Endothelial cell of umbilical vein (primary cell): ENCODE measurements at regions not wholly inside any gene's neighbourhood (a gene's known extent, or its start where the extent isn't known, plus 50 kb on each side); places are given as distances from the start of the nearest gene placed in this dataset.
"Not testable (repeated sequence)": the region's sequence is repeated elsewhere in the genome, so short reads cannot be mapped to it uniquely, and the experiment has no call there.

Experiments
- BruUV-seq: library from RNA; stranded (reverse); fragments of 400-500 nt; replicated peaks from 2 replicates; lab custom pipeline; 2021; lab: Mats Ljungman, UMichigan
- CTCF ChIA-PET: fragments of 300-600, 350-600 bp; sonication (Branson Sonifier 250); formaldehyde crosslinking; loops from one replicate; lab custom pipeline; 2021; ENCODE audit warnings: antibody characterized with exemption, inconsistent platforms; lab: Charles Lee
- POLR2A ChIA-PET: fragments of 300-600, 350-600 bp; sonication (Branson Sonifier 250); formaldehyde crosslinking; loops from one replicate; lab custom pipeline; 2021; ENCODE audit warnings: antibody characterized with exemption, inconsistent platforms; lab: Charles Lee
- DNase-seq: peaks from one replicate; pipeline ENCODE4 v3.0.0-alpha.2; 2011; ENCODE audit warnings: low read depth, low spot score
- FAIRE-seq: peaks from 2 replicates; lab custom pipeline; 2011; peaks lifted over from hg19 to GRCh38; lab: Jason Lieb, UNC
- H2AFZ ChIP-seq: 2 replicates; pipeline ENCODE4 v1.6.0; 2012; ENCODE audit warnings: low read depth, low read length, control low read depth, inconsistent platforms
- H3K27ac ChIP-seq: 2 replicates; pipeline ENCODE4 v1.5.1; 2011; ENCODE audit warnings: low read depth, mild to moderate bottlenecking, control low read depth, low read length, moderate library complexity; ENCODE audit not compliant: insufficient read depth
- H3K27me3 ChIP-seq, 2 experiments: 2 replicates each; pipeline versions ENCODE4 v1.6.0 to v1.6.1; 2011; ENCODE audit warnings: low read length in 2 of 2, mixed read lengths in 1 of 2; ENCODE audit not compliant: control insufficient read depth in 2 of 2, insufficient read depth in 2 of 2
- H3K36me3 ChIP-seq, 2 experiments: 2 replicates in 1 of 2; 3 replicates in 1 of 2; pipeline ENCODE4 v1.5.1; 2011; ENCODE audit warnings: low read length in 2 of 2, mild to moderate bottlenecking in 1 of 2, moderate library complexity in 1 of 2; ENCODE audit not compliant: control insufficient read depth in 2 of 2, insufficient read depth in 2 of 2; ENCODE audit errors: extremely low read depth in 1 of 2
- H3K4me1 ChIP-seq: 3 replicates; pipeline ENCODE4 v1.5.1; 2011; ENCODE audit warnings: mild to moderate bottlenecking, low read length; ENCODE audit not compliant: control insufficient read depth, insufficient read depth; ENCODE audit errors: extremely low read depth
- H3K4me2 ChIP-seq: 2 replicates; pipeline ENCODE4 v1.6.1; 2011; ENCODE audit warnings: low read length, control low read depth, mixed read lengths; ENCODE audit not compliant: insufficient read depth
- H3K4me3 ChIP-seq, 3 experiments: fragments of 200-600 bp in 1 of 3; sonication (generic), shearing (Covaris generic) in 1 of 3; replicated peaks in 1 of 3; 2 replicates each; pipeline ENCODE4 v1.5.1; 2011 to 2016; ENCODE audit warnings: control low read depth in 3 of 3, low read length in 3 of 3, mild to moderate bottlenecking in 2 of 3, inconsistent platforms in 1 of 3, low read depth in 1 of 3, moderate library complexity in 1 of 3; ENCODE audit not compliant: insufficient read depth in 1 of 3
- H3K79me2 ChIP-seq: 2 replicates; pipeline ENCODE4 v1.6.0; 2012; ENCODE audit warnings: low read length, inconsistent platforms; ENCODE audit not compliant: control insufficient read depth, insufficient read depth
- H3K9ac ChIP-seq: replicated peaks from 2 replicates; pipeline ENCODE3; 2011; ENCODE audit warnings: low read length, control low read depth; ENCODE audit not compliant: insufficient read depth; ENCODE audit errors: extremely low read depth
- H3K9me1 ChIP-seq: replicated peaks from 3 replicates; pipeline ENCODE4 v1.6.0; 2011; ENCODE audit warnings: mild to moderate bottlenecking, low read length; ENCODE audit not compliant: control insufficient read depth, insufficient read depth; ENCODE audit errors: extremely low read depth
- H3K9me3 ChIP-seq: replicated peaks from 2 replicates; pipeline ENCODE4 v1.5.1; 2012; ENCODE audit warnings: low read length, inconsistent platforms; ENCODE audit not compliant: control insufficient read depth, insufficient read depth
- H4K20me1 ChIP-seq: replicated peaks from 2 replicates; pipeline ENCODE3; 2011; ENCODE audit warnings: mild to moderate bottlenecking, low read length; ENCODE audit not compliant: control insufficient read depth, insufficient read depth; ENCODE audit errors: extremely low read depth
- CTCF ChIP-seq, 2 donors: IDR thresholded peaks; 1 replicate in 1 of 2; 2 replicates in 1 of 2; pipeline ENCODE4 v1.5.1; 2011; ENCODE audit warnings: low read length in 2 of 2, mild to moderate bottlenecking in 2 of 2, moderate library complexity in 2 of 2, control low read depth in 1 of 2, inconsistent platforms in 1 of 2, low read depth in 1 of 2; ENCODE audit not compliant: insufficient read depth in 1 of 2; ENCODE audit errors: extremely low read depth in 1 of 2
- EZH2 ChIP-seq: IDR thresholded peaks from 2 replicates; pipeline ENCODE4 v1.6.1; 2012; ENCODE audit warnings: borderline replicate concordance, low read depth, mild to moderate bottlenecking, moderate library complexity, low read length, inconsistent platforms; ENCODE audit not compliant: severe bottlenecking
- GATA2 ChIP-seq: IDR thresholded peaks from 2 replicates; pipeline ENCODE4 v1.7.0; 2011; ENCODE audit warnings: low read depth, mild to moderate bottlenecking, moderate library complexity, mixed read lengths, low read length; ENCODE audit not compliant: insufficient read length, insufficient read depth
- JUN ChIP-seq: IDR thresholded peaks from 2 replicates; pipeline ENCODE4 v1.6.1; 2011; ENCODE audit warnings: borderline replicate concordance, low read depth; ENCODE audit not compliant: insufficient read length, insufficient read depth
- POLR2A ChIP-seq: IDR thresholded peaks from 2 replicates; pipeline ENCODE4 v1.6.1; 2012; ENCODE audit warnings: low read depth, mild to moderate bottlenecking, control low read depth, low read length
- dilution Hi-C: fragments of 300-500 bp; cut with MboI; formaldehyde crosslinking; loops from one replicate; pipeline ENCODE4 v1.15.0; 2019; ENCODE audit warnings: low sequenced_read_pairs; ENCODE audit not compliant: extremely low pct_ligation_motif_present
- intact Hi-C: fragments of 100-400 bp; cut with micrococcal nuclease; formaldehyde crosslinking; loops from one replicate; pipeline ENCODE4 v1.10.0; 2022
- TF ChIP-seq, protein P1 (sequence below): IDR thresholded peaks from 2 replicates; pipeline ENCODE4 v1.6.1; 2011; ENCODE audit not compliant: insufficient read depth, insufficient read length

- H3K4me3 ChIP-seq, H3K27me3 ChIP-seq, H2AFZ ChIP-seq, BruUV-seq, dilution Hi-C loops, intact Hi-C loops, H3K36me3 ChIP-seq, H4K20me1 ChIP-seq, H3K9ac ChIP-seq, DNase-seq, H3K4me1 ChIP-seq, FAIRE-seq, H3K27ac ChIP-seq, POLR2A ChIA-PET, CTCF ChIA-PET, H3K9me3 ChIP-seq, H3K4me2 ChIP-seq, H3K79me2 ChIP-seq, H3K9me1 ChIP-seq: not testable (repeated sequence)
These were observed 1864.6 kb upstream of the DEFB115 start for GRCh38 chr20:29392853-29393252.

DNA sequence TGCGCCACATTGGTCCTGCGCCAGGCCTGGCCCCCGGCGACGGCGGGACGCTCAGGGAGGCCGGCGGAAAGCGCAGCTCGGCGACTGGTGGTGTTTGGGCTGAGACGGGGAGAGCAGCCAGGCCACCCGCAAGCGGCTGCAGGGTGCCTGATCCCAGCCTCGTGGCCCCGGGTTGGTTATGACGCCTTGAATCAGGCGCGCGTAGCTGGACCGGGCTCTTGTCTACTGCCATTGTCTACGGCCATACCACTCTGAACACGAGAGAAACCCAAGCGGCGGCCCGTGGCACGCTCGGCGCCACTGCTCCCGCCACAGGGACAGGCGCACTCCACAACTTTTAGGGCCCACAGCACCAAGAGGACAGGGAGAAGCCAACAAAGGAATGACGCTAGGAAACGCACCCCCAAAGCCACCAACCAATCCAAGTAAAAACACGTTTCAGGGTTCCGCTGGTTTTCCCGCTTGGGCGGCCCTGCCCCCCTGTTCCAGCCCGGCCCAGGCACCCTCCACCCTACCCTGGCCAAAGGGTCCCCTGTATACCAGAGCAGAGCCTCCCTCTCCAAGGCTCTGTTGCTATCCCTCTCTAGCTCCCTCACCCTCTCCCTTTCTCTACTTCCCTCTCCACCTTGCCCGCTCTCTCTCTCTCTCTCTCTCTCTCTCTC lies 1849.3 kb upstream of the DEFB115 start:
- TF ChIP-seq JUN (no peak), CTCF (IDR thresholded peaks at IDR 0.05; ENCODE audit: extremely low read depth in 1 of 2, insufficient read depth in 1 of 2, low read depth in 1 of 2, low read length in 2 of 2) (no peak), GATA2 (no peak), POLR2A (no peak), EZH2 (no peak)
- TF ChIP-seq, protein P1, sequence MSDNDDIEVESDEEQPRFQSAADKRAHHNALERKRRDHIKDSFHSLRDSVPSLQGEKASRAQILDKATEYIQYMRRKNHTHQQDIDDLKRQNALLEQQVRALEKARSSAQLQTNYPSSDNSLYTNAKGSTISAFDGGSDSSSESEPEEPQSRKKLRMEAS, result no peak
- ChIA-PET CTCF (no interaction called here), POLR2A (no interaction called here)
- Histone ChIP-seq H3K9ac (no peak overlapping the region), H3K27ac (no peak overlapping the region), H3K4me3 (no peak overlapping the region), H3K4me2 (no peak overlapping the region), H3K27me3 (no peaks in the 10 kb centered on the region), H3K36me3 (no peaks in the 10 kb centered on the region), H4K20me1 (no peaks in the 10 kb centered on the region), H3K79me2 (no peaks in the 10 kb centered on the region), H3K4me1 (no peaks in the 10 kb centered on the region), H3K9me3 (peaks cover 15% of the 10 kb centered on the region), H2AFZ (no peak overlapping the region), H3K9me1 (no peaks in the 10 kb centered on the region)
- dilution Hi-C loops (no loop called here), intact Hi-C loops (no loop called here)
- DNase-seq (no peak), FAIRE-seq (no peak)
- BruUV-seq, result no TSS peak

- H3K4me2 ChIP-seq, H2AFZ ChIP-seq, H3K4me1 ChIP-seq, BruUV-seq, H4K20me1 ChIP-seq, POLR2A ChIA-PET, H3K79me2 ChIP-seq, intact Hi-C loops, CTCF ChIA-PET, H3K9me1 ChIP-seq, H3K4me3 ChIP-seq, dilution Hi-C loops, H3K27ac ChIP-seq, H3K36me3 ChIP-seq, H3K27me3 ChIP-seq, H3K9ac ChIP-seq, FAIRE-seq: not testable (repeated sequence)
- DNase-seq, result peak; percentile 25
- peaks cover 15% of the 10 kb centered on the region for H3K9me3 ChIP-seq
These were observed 1848.8 kb upstream of the DEFB115 start for GRCh38 chr20:29408707-29409106.
